ENCODE measurements at regions not wholly inside any gene's neighbourhood (a gene's known extent, or its start where the extent isn't known, plus 50 kb on each side); places are given as distances from the start of the nearest gene placed in this dataset.

- Mint-ChIP-seq H3K4me3 (no peak overlapping the region), H3K27me3 (ENCODE audit: low read depth) (peaks cover 5% of the 10 kb centered on the region), H3K4me1 (peaks cover 11% of the 10 kb centered on the region), H3K27ac (ENCODE audit: unreplicated experiment) (no peak overlapping the region), H3K9me3 (no peaks in the 10 kb centered on the region), H3K36me3 (ENCODE audit: low read depth) (no peaks in the 10 kb centered on the region)
- DNase-seq (ENCODE audit: low read depth, low spot score): no peak
- no peak for TF ChIP-seq CTCF (conservative IDR thresholded peaks at IDR 0.05)
These were observed 1027.3 kb downstream of the UQCRFS1 start for GRCh38 chr19:28185646-28186045.

GRCh38 chr19:28184997-28185396, 1028.0 kb downstream of the UQCRFS1 start:
- H3K36me3 Mint-ChIP-seq (ENCODE audit: low read depth): no peaks in the 10 kb centered on the region
- H3K4me3 Mint-ChIP-seq: no peak overlapping the region
- H3K9me3 Mint-ChIP-seq: no peaks in the 10 kb centered on the region
- peaks cover 11% of the 10 kb centered on the region for H3K4me1 Mint-ChIP-seq
- H3K27me3 Mint-ChIP-seq (ENCODE audit: low read depth): peaks cover 3% of the 10 kb centered on the region
- H3K27ac Mint-ChIP-seq (ENCODE audit: unreplicated experiment): no peak overlapping the region
- TF ChIP-seq CTCF (conservative IDR thresholded peaks at IDR 0.05): no peak
- DNase-seq (ENCODE audit: low read depth, low spot score): no peak

- Mint-ChIP-seq H3K27me3 (ENCODE audit: low read depth) (no peaks in the 10 kb centered on the region), H3K4me1 (no peaks in the 10 kb centered on the region), H3K36me3 (ENCODE audit: low read depth) (peaks cover 9% of the 10 kb centered on the region), H3K9me3 (peaks cover 12% of the 10 kb centered on the region), H3K27ac (ENCODE audit: unreplicated experiment) (no peak overlapping the region), H3K4me3 (no peak overlapping the region)
- no peak for DNase-seq (ENCODE audit: low read depth, low spot score)
- no peak for TF ChIP-seq CTCF (conservative IDR thresholded peaks at IDR 0.05)
These were observed 1036.8 kb downstream of the UQCRFS1 start for GRCh38 chr19:28176193-28176592.

GRCh38 chr19:28171983-28172382, 1041.0 kb downstream of the UQCRFS1 start:
- Mint-ChIP-seq H3K4me1 (peaks cover 22% of the 10 kb centered on the region), H3K4me3 (no peak overlapping the region), H3K9me3 (peaks cover 10% of the 10 kb centered on the region), H3K36me3 (ENCODE audit: low read depth) (peaks cover 6% of the 10 kb centered on the region), H3K27ac (ENCODE audit: unreplicated experiment) (no peak overlapping the region), H3K27me3 (ENCODE audit: low read depth) (no peaks in the 10 kb centered on the region)
- no peak for TF ChIP-seq CTCF (conservative IDR thresholded peaks at IDR 0.05)
- DNase-seq (ENCODE audit: low read depth, low spot score): no peak

GRCh38 chr19:28170066-28170465, 1042.9 kb downstream of the UQCRFS1 start:
- Mint-ChIP-seq H3K27ac (ENCODE audit: unreplicated experiment) (no peak overlapping the region), H3K36me3 (ENCODE audit: low read depth) (no peaks in the 10 kb centered on the region), H3K4me1 (peaks cover 22% of the 10 kb centered on the region), H3K4me3 (no peak overlapping the region), H3K27me3 (ENCODE audit: low read depth) (peaks cover 2% of the 10 kb centered on the region), H3K9me3 (no peaks in the 10 kb centered on the region)
- DNase-seq (ENCODE audit: low read depth, low spot score): no peak
- no peak for TF ChIP-seq CTCF (conservative IDR thresholded peaks at IDR 0.05)
